ENCODE measurements at regions not wholly inside any gene's neighbourhood (a gene's known extent, or its start where the extent isn't known, plus 50 kb on each side); places are given as distances from the start of the nearest gene placed in this dataset.

- H3K9me3 ChIP-seq: no peaks in the 10 kb centered on the region
- intact Hi-C loops (cut with DNase I): no loop called here
- no peak overlapping the region for H3K27ac ChIP-seq
- H3K4me3 ChIP-seq: no peak overlapping the region
- 59 to 69% (median 67%) methylated on average over 2 of the region's 2 CpGs for WGBS, 3 donors
- no peaks in the 10 kb centered on the region for H3K4me1 ChIP-seq (ENCODE audit: insufficient read depth)
- no peak for DNase-seq
- no peaks in the 10 kb centered on the region for H3K27me3 ChIP-seq
- no peaks in the 10 kb centered on the region for H3K36me3 ChIP-seq
- TF ChIP-seq POLR2A (IDR thresholded peaks at IDR 0.05): no peak
- TF ChIP-seq EP300 (IDR thresholded peaks at IDR 0.05): no peak
- TF ChIP-seq, protein P1, sequence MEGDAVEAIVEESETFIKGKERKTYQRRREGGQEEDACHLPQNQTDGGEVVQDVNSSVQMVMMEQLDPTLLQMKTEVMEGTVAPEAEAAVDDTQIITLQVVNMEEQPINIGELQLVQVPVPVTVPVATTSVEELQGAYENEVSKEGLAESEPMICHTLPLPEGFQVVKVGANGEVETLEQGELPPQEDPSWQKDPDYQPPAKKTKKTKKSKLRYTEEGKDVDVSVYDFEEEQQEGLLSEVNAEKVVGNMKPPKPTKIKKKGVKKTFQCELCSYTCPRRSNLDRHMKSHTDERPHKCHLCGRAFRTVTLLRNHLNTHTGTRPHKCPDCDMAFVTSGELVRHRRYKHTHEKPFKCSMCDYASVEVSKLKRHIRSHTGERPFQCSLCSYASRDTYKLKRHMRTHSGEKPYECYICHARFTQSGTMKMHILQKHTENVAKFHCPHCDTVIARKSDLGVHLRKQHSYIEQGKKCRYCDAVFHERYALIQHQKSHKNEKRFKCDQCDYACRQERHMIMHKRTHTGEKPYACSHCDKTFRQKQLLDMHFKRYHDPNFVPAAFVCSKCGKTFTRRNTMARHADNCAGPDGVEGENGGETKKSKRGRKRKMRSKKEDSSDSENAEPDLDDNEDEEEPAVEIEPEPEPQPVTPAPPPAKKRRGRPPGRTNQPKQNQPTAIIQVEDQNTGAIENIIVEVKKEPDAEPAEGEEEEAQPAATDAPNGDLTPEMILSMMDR (IDR thresholded peaks at IDR 0.05): no peak
Measured at GRCh38 chrX:79300856-79301255, 66.3 kb downstream of the ITM2A start.

DNA sequence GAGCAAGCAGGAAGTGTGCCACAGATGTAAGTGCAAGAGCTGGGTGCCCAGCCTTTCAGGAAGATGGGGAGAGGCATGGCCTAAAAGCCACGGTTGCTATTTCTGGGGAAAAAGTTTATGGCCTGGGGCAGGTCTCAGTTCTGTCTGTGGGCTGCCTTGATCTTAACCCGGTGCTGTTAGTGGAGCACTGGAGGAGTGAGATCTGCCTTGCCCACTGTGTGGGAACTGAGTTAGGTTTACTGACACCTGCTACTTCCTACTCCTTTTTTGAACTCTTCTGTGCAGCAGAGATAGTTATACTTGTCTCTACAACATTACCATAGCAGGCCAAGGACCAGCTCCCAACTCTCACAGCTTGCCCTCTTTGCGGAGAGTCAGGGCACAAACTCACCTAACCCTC lies 76.5 kb downstream of the ITM2A start:
- H3K4me1 ChIP-seq (ENCODE audit: insufficient read depth): no peaks in the 10 kb centered on the region
- H3K36me3 ChIP-seq: no peaks in the 10 kb centered on the region
- H3K9me3 ChIP-seq: no peaks in the 10 kb centered on the region
- WGBS, 3 donors: 55 to 81% (median 59%) methylated on average over 3 of the region's 3 CpGs
- intact Hi-C loops (cut with DNase I): no loop called here
- no peaks in the 10 kb centered on the region for H3K27me3 ChIP-seq
- H3K4me3 ChIP-seq: no peak overlapping the region
- no peak for DNase-seq
- no peak overlapping the region for H3K27ac ChIP-seq
- TF ChIP-seq, protein P1 (IDR thresholded peaks at IDR 0.05): no peak
- TF ChIP-seq POLR2A (IDR thresholded peaks at IDR 0.05) (no peak), EP300 (IDR thresholded peaks at IDR 0.05) (no peak)

- Histone ChIP-seq H3K36me3 (no peaks in the 10 kb centered on the region), H3K9me3 (no peaks in the 10 kb centered on the region), H3K4me1 (ENCODE audit: insufficient read depth) (no peaks in the 10 kb centered on the region), H3K4me3 (no peak overlapping the region), H3K27ac (no peak overlapping the region), H3K27me3 (no peaks in the 10 kb centered on the region)
- intact Hi-C loops (cut with DNase I): no loop called here
- DNase-seq: no peak
- WGBS, 3 donors: 64 to 79% (median 76%) methylated on average over 3 of the region's 3 CpGs
- TF ChIP-seq, protein P1 (IDR thresholded peaks at IDR 0.05): no peak
- no peak for TF ChIP-seq POLR2A (IDR thresholded peaks at IDR 0.05)
- TF ChIP-seq EP300 (IDR thresholded peaks at IDR 0.05): no peak
Measured at GRCh38 chrX:79288733-79289132, 78.4 kb downstream of the ITM2A start.

- no peak for DNase-seq
- Histone ChIP-seq H3K27ac (no peak overlapping the region), H3K4me3 (no peak overlapping the region), H3K27me3 (no peaks in the 10 kb centered on the region), H3K4me1 (ENCODE audit: insufficient read depth) (no peaks in the 10 kb centered on the region), H3K9me3 (no peaks in the 10 kb centered on the region), H3K36me3 (no peaks in the 10 kb centered on the region)
- intact Hi-C loops (cut with DNase I): no loop called here
- TF ChIP-seq EP300 (IDR thresholded peaks at IDR 0.05) (no peak), POLR2A (IDR thresholded peaks at IDR 0.05) (no peak)
- TF ChIP-seq, protein P1 (IDR thresholded peaks at IDR 0.05): no peak
- WGBS, 3 donors: 49 to 79% (median 66%) methylated on average over 1 of the region's 1 CpG
Measured at GRCh38 chrX:79287724-79288123, 79.4 kb downstream of the ITM2A start.

DNA sequence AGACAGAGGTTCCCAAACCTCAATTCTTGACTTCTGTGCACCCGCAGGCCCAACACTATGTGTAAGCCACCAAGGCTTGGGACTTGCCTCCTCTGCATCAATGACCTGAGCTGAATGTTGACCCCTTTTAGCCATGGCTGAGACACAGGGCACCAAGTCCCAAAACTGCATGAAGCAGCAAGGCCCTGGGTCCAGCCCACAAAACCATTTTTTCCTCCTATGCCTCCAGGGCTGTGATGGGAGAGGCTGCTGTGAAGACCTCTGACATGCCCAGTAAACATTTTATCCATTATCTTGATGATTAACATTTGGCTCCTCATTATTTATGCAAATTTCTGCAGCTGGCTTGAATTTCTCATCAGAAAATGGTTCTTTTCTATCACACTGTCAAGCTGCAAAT lies 85.4 kb downstream of the ITM2A start:
- H3K9me3 ChIP-seq: no peaks in the 10 kb centered on the region
- no peaks in the 10 kb centered on the region for H3K36me3 ChIP-seq
- no peak overlapping the region for H3K4me3 ChIP-seq
- WGBS, 3 donors: 85 to 100% (median 94%) methylated on average over 1 of the region's 1 CpG
- intact Hi-C loops (cut with DNase I): no loop called here
- TF ChIP-seq POLR2A (IDR thresholded peaks at IDR 0.05) (no peak), EP300 (IDR thresholded peaks at IDR 0.05) (no peak)
- TF ChIP-seq, protein P1 (IDR thresholded peaks at IDR 0.05): no peak
- DNase-seq: no peak
- no peaks in the 10 kb centered on the region for H3K4me1 ChIP-seq (ENCODE audit: insufficient read depth)
- no peaks in the 10 kb centered on the region for H3K27me3 ChIP-seq
- H3K27ac ChIP-seq: no peak overlapping the region
